OCI-LY7 (cell line): ENCODE measurements at regions not wholly inside any gene's neighbourhood (a gene's known extent, or its start where the extent isn't known, plus 50 kb on each side); places are given as distances from the start of the nearest gene placed in this dataset.

Experiments used
- CTCF ChIP-seq: fragments of 200-600 bp; sonication (generic); conservative IDR thresholded peaks from 2 replicates; pipeline ENCODE4 v1.5.1; 2014; ENCODE audit warnings: mild to moderate bottlenecking, antibody characterized with exemption, low read length, moderate library complexity, mixed read lengths
- EZH2phosphoT487 ChIP-seq: fragments of 200-600 bp; sonication (generic); IDR thresholded peaks from 2 replicates; pipeline ENCODE4 v1.6.1; 2018; ENCODE audit warnings: low read depth, borderline replicate concordance, mild to moderate bottlenecking, mixed run types, antibody characterized with exemption, low read length, moderate library complexity, mixed read lengths

- TF ChIP-seq CTCF (no peak), EZH2phosphoT487 (no peak)
These were observed 164.1 kb upstream of the CCDC54 start for GRCh38 chr3:107213044-107213669.
